DMS153 treated with DMSO at 0.1 percent for 48 hours (cell line): ENCODE measurements at regions not wholly inside any gene's neighbourhood (a gene's known extent, or its start where the extent isn't known, plus 50 kb on each side); places are given as distances from the start of the nearest gene placed in this dataset.

ENCODE experiments used
- DNase-seq: peaks from one replicate; lab custom pipeline; 2025; ENCODE audit not compliant: unreplicated experiment; lab: John Stamatoyannopoulos, UW

- no peak for DNase-seq
These were observed 289.2 kb downstream of the TEX29 start for GRCh38 chr13:111609631-111610030.

- DNase-seq: peak; percentile 51
These were observed 289.6 kb downstream of the TEX29 start for GRCh38 chr13:111610081-111610480.

- DNase-seq: no peak
These were observed 290.4 kb downstream of the TEX29 start for GRCh38 chr13:111610879-111611278.

- DNase-seq: no peak
These were observed 291.2 kb downstream of the TEX29 start for GRCh38 chr13:111611651-111612050.

DNA sequence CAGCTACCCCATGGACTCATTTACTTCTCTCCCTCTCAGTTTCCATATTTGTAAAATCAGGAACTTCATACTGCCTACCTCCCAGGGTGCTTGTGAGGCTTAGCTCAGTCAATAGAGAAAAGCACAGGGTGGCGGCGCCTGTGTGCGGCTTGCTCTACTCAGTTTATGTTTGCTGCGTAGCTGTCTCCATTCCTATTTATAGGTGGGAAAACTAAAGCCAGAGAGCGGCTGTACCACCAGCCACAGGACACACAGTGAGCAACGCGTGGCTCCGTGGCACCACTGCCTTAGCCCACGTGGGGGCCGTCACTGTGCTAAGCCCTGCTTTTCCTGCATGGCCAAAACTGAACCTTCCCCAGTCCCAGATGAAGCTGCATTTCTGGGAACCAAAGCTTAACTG is 292.4 kb downstream of the TEX29 start:
- no peak for DNase-seq

GRCh38 chr13:111614009-111614408 is 293.6 kb downstream of the TEX29 start:
- DNase-seq: no peak

DNA sequence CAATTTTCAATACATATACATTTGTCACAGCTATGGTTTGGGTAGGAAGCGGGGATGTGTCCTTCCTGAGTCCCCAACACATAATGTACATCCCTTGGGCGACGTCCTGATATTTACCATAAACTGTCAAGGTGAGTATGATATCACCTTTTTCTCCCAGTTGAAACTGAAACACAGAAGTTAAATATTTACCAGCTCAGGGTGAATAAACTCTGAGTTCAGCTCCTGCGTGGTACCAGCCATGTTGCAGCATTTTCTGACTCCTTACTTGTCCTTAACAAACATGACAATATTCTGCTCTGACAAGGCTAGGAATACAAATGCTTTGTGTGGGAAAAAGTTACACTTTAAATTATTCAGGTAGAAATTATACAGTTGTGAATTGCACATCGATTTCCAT is 294.2 kb downstream of the TEX29 start:
- no peak for DNase-seq

- no peak for DNase-seq
These were observed 295.8 kb downstream of the TEX29 start for GRCh38 chr13:111616203-111616602.

- no peak for DNase-seq
These were observed 299.7 kb downstream of the TEX29 start for GRCh38 chr13:111620166-111620565.

DNA sequence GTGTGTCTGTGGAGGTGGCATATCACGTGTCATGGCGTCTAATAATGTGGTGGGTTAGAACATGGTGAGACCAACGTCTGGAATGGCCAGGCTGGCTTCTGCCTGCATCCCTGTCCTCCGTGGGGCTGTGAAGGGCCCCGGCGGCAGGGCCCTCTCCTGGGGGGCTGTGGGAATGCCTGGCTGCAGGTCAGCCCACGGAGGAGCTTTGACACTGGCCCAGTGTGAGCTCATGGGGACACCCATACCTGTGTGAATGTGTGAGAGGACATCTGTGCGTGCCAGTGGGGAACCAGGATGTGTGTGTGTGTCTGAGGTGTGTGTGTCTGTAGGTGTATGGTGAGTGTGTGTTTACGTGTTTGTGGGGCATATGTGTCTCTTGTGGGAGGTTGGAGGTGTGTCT is 300.1 kb downstream of the TEX29 start:
- no peak for DNase-seq

DNA sequence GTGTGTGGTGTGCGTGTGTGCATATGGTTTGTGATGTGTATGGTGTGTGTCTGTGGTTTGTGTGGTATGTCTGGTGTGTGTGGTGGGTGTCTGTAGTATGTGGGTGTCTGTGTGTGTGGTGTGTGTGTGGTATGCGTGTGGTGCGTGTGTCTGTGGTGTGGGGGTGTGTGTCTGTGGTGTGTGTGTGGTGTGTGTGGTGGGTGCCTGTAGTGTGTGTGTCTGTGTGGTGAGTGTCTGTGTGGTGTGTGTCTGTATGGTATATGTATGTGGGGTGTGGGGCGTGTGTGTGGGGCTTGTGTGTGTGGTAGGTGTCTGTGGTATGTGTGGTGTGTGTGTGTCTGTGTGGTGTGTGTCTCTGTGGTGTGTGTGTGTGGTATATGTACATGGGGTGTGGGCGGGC is 300.7 kb downstream of the TEX29 start:
- DNase-seq: no peak

- no peak for DNase-seq
These were observed 301.6 kb downstream of the TEX29 start for GRCh38 chr13:111622051-111622531.

DNA sequence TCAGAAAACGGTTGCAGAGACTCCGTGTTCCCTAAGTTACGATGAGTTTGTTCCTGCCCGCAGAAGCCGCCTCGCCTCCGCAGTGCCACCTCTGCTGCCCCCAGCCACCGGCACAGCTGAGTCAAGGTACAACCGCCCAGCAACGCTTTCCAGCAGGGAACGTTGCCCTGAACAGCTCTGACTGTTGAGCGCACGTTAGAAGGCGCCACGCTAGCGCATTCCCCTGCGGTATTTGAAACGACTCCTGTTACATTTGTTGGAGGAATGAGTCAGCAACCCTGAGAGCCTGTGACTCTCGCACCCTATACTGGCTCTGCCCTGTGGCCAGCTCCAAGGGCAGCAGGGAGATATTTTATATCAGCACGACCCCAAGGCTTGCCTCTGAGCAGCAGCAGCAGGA is 302.8 kb downstream of the TEX29 start:
- no peak for DNase-seq

GRCh38 chr13:111623743-111624505 is 303.5 kb downstream of the TEX29 start:
- DNase-seq: no peak

DNA sequence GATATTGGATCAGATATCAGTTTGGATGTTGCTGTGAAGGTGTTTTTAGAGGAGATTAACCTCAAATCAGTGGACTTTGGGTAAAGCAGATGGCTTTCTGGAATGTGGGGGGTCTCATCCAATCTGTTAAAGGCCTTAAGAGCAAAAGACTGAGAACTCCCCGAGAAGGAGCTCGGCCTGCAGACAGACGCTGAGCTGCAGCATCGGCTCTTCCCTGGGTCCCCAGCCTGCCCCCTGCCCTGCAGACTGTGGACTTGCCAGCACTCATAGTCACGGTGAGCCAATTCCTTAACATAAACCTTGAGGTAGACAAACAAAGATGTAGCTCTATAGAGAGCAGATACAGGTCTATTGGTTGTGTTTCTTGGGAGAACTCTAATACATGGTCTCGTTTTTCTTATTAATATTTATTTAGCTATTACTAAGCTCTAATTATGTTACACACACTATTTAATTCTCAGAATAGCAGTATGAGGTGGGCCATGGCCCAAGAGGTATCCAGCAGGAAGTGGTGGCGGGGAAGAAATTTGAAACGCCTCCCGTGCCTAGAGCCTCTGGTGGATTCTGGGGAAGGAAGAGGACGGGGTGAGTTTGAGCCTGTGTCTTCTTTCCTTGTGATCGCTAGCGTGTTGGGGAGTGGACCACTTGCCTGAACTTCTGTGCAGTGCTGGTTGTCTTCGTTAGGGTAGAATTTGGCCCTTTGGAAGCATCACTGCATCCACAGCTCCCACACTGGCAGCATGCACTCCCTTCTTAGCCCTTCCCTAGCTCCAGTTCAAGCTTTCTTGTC is 305.3 kb downstream of the TEX29 start:
- no peak for DNase-seq

- DNase-seq: no peak
These were observed 306.2 kb downstream of the TEX29 start for GRCh38 chr13:111626371-111627305.

DNA sequence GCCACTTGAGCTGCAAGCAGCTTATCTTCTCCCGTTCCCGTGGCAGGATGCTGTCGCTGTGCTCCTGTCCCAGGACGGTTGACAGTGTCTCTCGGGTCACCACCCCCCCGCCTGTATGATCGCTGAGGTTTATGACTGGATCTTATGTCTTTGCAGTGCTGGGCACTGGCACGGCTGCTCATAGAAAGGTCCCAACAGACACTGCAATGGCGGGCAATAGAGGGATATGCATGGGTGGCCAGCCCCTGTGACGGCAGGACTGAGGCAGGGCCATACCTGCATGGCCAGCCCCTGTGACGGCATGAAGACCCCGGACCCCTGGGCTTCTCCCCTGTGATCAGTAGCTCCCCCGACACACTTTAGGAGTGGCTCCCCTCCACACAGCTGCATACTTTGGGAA is 307.2 kb downstream of the TEX29 start:
- no peak for DNase-seq

GRCh38 chr13:111629016-111629415 is 308.6 kb downstream of the TEX29 start:
- no peak for DNase-seq

DNA sequence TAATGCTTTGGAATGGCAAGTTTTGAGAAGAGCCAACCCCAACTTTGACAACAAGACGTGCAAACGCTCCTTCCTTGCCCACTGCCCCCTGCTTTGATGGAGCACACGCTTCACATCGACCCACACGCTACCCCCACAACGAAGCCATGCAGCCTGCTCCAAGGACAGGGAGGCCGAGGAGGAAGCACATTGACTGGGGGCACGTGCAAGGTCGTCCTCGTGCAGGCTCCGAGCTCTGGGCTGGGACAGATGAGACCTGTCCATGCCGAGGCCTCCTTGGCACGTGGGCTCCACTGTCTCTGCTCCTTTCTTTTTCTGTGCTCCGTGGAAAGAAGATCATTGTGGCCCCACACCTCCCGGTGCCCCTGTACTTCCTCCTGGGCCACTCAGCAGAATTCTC is 309.0 kb downstream of the TEX29 start:
- no peak for DNase-seq

DNA sequence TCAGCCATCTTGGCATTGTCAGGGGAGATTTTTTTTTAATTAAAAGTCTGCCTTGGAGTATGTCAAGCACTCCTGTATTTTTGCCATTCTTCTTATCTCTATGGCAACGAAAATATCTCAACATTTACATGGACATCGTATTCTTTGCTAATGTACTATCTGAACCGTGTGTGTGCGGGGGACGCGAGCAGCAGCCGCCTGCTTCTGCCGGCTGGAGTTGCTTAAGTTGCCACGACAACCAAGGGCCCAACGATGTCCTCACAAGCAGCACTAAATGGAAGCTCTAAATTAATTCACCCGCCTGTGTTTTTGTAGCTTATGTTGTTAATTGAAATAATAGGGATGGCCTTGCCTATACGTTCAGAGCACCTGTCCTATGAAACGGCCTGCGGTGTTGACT is 309.5 kb downstream of the TEX29 start:
- DNase-seq: peak; percentile 75

GRCh38 chr13:111630406-111630805 is 310.0 kb downstream of the TEX29 start:
- DNase-seq: peak; percentile 75
